Loucy (cell line): ENCODE measurements at regions not wholly inside any gene's neighbourhood (a gene's known extent, or its start where the extent isn't known, plus 50 kb on each side); places are given as distances from the start of the nearest gene placed in this dataset.

ENCODE experiments used
- H2AFZ ChIP-seq: fragments of 200-600 bp; sonication (generic); 2 replicates; pipeline ENCODE4 v1.6.0; 2016; ENCODE audit warnings: antibody characterized with exemption, mild to moderate bottlenecking, low read length, moderate library complexity
- H3F3A ChIP-seq: fragments of 200-600 bp; 2 replicates; pipeline ENCODE4 v1.6.0; 2016; ENCODE audit warnings: antibody characterized with exemption, low read depth, mild to moderate bottlenecking
- H3K27me3 ChIP-seq: fragments of 200-600 bp; sonication (generic); 2 replicates; pipeline ENCODE4 v1.6.1; 2014; ENCODE audit warnings: low read length, mild to moderate bottlenecking; ENCODE audit not compliant: insufficient read depth, poor library complexity, severe bottlenecking
- H3K36me3 ChIP-seq: fragments of 200-600 bp; sonication (generic); 2 replicates; pipeline ENCODE4 v1.6.1; 2016; ENCODE audit warnings: low read length; ENCODE audit not compliant: insufficient read depth
- H3K4me1 ChIP-seq: fragments of 200-600 bp; sonication (generic); 2 replicates; pipeline ENCODE4 v1.5.1; 2014; ENCODE audit warnings: low read length, mild to moderate bottlenecking; ENCODE audit not compliant: insufficient read depth, poor library complexity, severe bottlenecking
- H3K4me2 ChIP-seq: fragments of 200-600 bp; sonication (generic); 2 replicates; pipeline ENCODE4 v1.6.0; 2014; ENCODE audit warnings: antibody characterized with exemption, low read length, low read depth, mild to moderate bottlenecking; ENCODE audit not compliant: poor library complexity, severe bottlenecking
- H3K4me3 ChIP-seq: fragments of 200-600 bp; sonication (generic); 2 replicates; pipeline ENCODE4 v1.5.1; 2014; ENCODE audit warnings: low read length, mild to moderate bottlenecking, mixed read lengths; ENCODE audit not compliant: poor library complexity, severe bottlenecking
- H3K79me2 ChIP-seq: fragments of 200-600 bp; sonication (generic); 2 replicates; pipeline ENCODE4 v1.6.1; 2014; ENCODE audit warnings: low read length; ENCODE audit not compliant: insufficient read depth
- H3K9ac ChIP-seq: fragments of 200-600 bp; sonication (generic); 2 replicates; pipeline ENCODE4 v1.6.0; 2014; ENCODE audit warnings: mild to moderate bottlenecking, low read depth, low read length, moderate library complexity; ENCODE audit not compliant: poor library complexity, severe bottlenecking
- H3K9me2 ChIP-seq: fragments of 200-600 bp; sonication (generic); replicated peaks from 2 replicates; pipeline ENCODE4 v1.6.1; 2016; ENCODE audit warnings: low read depth, low read length, mixed read lengths
- H3K9me3 ChIP-seq: fragments of 200-600 bp; sonication (generic); 2 replicates; pipeline ENCODE4 v1.6.1; 2014; ENCODE audit warnings: mild to moderate bottlenecking, antibody characterized with exemption, low read length, low read depth; ENCODE audit not compliant: insufficient read depth
- H4K20me1 ChIP-seq: fragments of 200-600 bp; sonication (generic); 2 replicates; pipeline ENCODE4 v1.6.0; 2014; ENCODE audit warnings: antibody characterized with exemption, low read length, mild to moderate bottlenecking; ENCODE audit not compliant: insufficient read depth, poor library complexity, severe bottlenecking
- EZH2phosphoT487 ChIP-seq: fragments of 200-600 bp; IDR thresholded peaks from 2 replicates; pipeline ENCODE4 v1.6.1; 2018; ENCODE audit warnings: antibody characterized with exemption, mild to moderate bottlenecking, moderate library complexity, borderline replicate concordance
- TF ChIP-seq, protein P1 (sequence below): fragments of 200-600 bp; sonication (generic); conservative IDR thresholded peaks from 2 replicates; pipeline ENCODE4 v1.5.1; 2014; ENCODE audit warnings: mild to moderate bottlenecking, antibody characterized with exemption, low read length

DNA sequence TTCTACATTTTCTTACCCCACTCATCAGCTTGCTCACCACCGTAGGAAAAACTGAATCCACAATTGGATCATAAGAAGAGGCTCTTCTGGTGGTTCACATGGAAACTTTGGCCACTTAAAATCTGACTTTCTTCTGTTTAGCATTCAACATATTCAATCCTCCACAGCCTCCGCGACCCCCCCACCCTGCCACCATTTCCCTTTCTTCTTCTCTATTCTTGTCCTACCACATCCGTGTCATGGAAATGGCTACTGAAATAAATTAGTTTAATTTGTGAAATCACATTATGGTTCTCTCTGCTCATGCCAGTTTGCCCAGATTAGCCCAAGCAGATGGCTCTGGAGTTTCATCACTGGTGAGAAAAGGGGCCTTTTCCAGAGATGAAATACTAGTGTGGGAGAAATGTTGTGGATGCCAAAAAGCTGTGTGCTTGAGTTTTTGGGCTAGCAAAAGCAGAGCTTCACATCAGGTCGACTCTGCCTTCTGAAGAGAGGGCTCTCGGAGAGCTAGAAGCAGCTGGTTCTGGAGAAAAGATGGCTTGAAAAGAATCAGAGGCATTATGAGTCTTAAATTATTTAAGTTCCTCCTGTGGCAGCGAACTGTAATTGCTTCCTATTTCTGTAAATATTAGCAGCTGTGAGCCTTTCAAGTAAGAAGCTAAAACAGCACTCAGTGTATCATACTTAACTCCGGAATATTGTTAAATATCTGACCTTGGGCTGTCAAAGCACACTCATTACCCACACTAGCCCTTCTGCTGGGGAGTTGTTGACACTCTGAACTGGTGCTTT lies 107.1 kb downstream of the MAT2B start:
- Histone ChIP-seq H3K27me3 (no peaks in the 10 kb centered on the region), H3F3A (no peaks in the 10 kb centered on the region), H3K36me3 (no peaks in the 10 kb centered on the region), H4K20me1 (no peaks in the 10 kb centered on the region), H3K9me3 (no peaks in the 10 kb centered on the region), H3K79me2 (no peaks in the 10 kb centered on the region), H3K9ac (no peak overlapping the region), H3K4me3 (no peak overlapping the region), H3K9me2 (no peaks in the 10 kb centered on the region), H3K4me2 (no peak overlapping the region), H3K4me1 (no peaks in the 10 kb centered on the region), H2AFZ (no peak overlapping the region)
- TF ChIP-seq EZH2phosphoT487: no peak
- TF ChIP-seq, protein P1, sequence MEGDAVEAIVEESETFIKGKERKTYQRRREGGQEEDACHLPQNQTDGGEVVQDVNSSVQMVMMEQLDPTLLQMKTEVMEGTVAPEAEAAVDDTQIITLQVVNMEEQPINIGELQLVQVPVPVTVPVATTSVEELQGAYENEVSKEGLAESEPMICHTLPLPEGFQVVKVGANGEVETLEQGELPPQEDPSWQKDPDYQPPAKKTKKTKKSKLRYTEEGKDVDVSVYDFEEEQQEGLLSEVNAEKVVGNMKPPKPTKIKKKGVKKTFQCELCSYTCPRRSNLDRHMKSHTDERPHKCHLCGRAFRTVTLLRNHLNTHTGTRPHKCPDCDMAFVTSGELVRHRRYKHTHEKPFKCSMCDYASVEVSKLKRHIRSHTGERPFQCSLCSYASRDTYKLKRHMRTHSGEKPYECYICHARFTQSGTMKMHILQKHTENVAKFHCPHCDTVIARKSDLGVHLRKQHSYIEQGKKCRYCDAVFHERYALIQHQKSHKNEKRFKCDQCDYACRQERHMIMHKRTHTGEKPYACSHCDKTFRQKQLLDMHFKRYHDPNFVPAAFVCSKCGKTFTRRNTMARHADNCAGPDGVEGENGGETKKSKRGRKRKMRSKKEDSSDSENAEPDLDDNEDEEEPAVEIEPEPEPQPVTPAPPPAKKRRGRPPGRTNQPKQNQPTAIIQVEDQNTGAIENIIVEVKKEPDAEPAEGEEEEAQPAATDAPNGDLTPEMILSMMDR: no peak

DNA sequence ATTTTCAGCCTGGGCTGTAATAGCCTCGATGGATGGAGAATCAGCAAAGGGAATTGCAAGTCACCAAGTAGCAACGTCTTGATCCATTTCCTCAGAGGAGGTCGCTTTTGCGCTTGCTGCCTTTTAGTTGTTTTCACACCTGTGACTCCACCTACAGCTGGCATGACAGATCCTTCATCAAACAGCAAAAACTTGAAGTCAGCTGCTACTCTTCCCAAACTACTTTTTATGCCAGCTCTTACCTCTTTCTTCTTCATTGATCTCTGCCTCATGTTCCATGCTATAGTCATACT lies 107.7 kb downstream of the MAT2B start:
- no peaks in the 10 kb centered on the region for H4K20me1 ChIP-seq
- no peaks in the 10 kb centered on the region for H3K4me1 ChIP-seq
- no peak overlapping the region for H3K4me3 ChIP-seq
- H2AFZ ChIP-seq: no peak overlapping the region
- no peaks in the 10 kb centered on the region for H3K9me2 ChIP-seq
- no peak for TF ChIP-seq EZH2phosphoT487
- TF ChIP-seq, protein P1: no peak
- no peaks in the 10 kb centered on the region for H3F3A ChIP-seq
- H3K27me3 ChIP-seq: no peaks in the 10 kb centered on the region
- H3K79me2 ChIP-seq: no peaks in the 10 kb centered on the region
- no peak overlapping the region for H3K9ac ChIP-seq
- no peak overlapping the region for H3K4me2 ChIP-seq
- H3K9me3 ChIP-seq: no peaks in the 10 kb centered on the region
- H3K36me3 ChIP-seq: no peaks in the 10 kb centered on the region

DNA sequence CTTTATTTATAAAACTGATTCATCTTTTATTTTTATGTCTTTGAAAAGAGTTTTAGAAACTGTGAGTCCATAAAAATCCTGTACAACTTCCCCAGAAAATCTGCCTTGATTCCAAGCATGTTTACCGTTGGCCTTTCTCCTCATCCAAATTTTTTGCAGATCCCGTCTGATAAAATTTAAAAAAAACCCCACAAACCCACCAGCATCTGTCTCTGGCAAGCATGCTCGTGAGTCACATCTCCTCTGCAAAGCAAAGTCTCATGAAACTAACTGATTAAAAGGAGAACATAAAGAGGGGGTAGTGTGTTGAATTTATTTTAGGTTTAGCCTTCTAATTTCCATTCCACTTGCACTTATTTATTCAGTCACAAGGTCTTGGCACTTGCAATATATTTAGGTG lies 109.4 kb downstream of the MAT2B start:
- no peaks in the 10 kb centered on the region for H3K9me2 ChIP-seq
- H3K4me2 ChIP-seq: no peak overlapping the region
- H2AFZ ChIP-seq: no peak overlapping the region
- no peak overlapping the region for H3K9ac ChIP-seq
- no peak for TF ChIP-seq EZH2phosphoT487
- no peaks in the 10 kb centered on the region for H3K79me2 ChIP-seq
- H3K4me1 ChIP-seq: no peaks in the 10 kb centered on the region
- H3K27me3 ChIP-seq: no peaks in the 10 kb centered on the region
- no peak overlapping the region for H3K4me3 ChIP-seq
- H4K20me1 ChIP-seq: no peaks in the 10 kb centered on the region
- no peaks in the 10 kb centered on the region for H3K9me3 ChIP-seq
- no peaks in the 10 kb centered on the region for H3F3A ChIP-seq
- no peaks in the 10 kb centered on the region for H3K36me3 ChIP-seq

DNA sequence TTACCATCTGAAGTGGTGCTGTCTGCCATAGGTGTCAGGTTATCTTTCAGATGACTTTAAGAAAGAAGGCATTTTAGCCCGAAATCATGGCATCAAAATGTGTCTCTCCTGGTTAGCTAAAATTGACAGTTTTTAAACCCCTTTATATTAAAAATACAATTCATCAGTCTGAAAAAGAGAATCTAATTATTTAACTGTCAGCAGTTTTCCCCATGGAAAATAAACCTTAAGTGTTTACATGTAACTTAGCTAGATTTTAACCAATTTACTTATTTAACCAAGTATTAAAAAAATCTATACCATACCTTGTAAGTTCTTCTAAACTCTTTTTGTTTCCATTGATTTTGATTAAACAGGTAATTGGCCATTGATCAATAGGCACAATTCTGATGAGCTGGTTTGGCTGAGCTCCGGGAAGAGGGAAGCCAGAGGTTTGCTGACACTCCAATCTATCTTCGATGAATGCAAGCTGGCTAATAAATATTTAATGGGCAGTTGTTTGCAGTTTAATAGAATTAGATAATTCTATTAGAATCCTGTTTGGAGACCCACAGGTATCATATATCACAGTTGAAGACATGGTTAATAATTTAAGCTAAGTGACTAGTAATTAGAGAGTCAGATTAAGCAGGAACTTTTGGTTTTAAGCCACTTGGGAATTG lies 114.0 kb downstream of the MAT2B start:
- TF ChIP-seq, protein P1: no peak
- no peak for TF ChIP-seq EZH2phosphoT487
- Histone ChIP-seq H3K27me3 (no peaks in the 10 kb centered on the region), H2AFZ (no peak overlapping the region)

More for the DNA sequence above, 114.0 kb downstream of the MAT2B start:
- Histone ChIP-seq H3K4me1 (no peaks in the 10 kb centered on the region), H3K36me3 (no peaks in the 10 kb centered on the region), H3K4me3 (no peak overlapping the region), H3K79me2 (no peaks in the 10 kb centered on the region), H3K9me3 (no peaks in the 10 kb centered on the region), H3F3A (no peaks in the 10 kb centered on the region), H3K4me2 (no peak overlapping the region), H4K20me1 (no peaks in the 10 kb centered on the region), H3K9ac (no peak overlapping the region), H3K9me2 (no peaks in the 10 kb centered on the region)
